ENCODE measurements at regions not wholly inside any gene's neighbourhood (a gene's known extent, or its start where the extent isn't known, plus 50 kb on each side); places are given as distances from the start of the nearest gene placed in this dataset.

GRCh38 chr13:106625578-106625977, 57.6 kb upstream of the ARGLU1 start:
- POLR2A ChIA-PET = no interaction called here
- intact Hi-C loops (cut with micrococcal nuclease) = no loop called here
- dilution Hi-C loops (cut with MboI; ENCODE audit: extremely low pct_ligation_motif_present, low sequenced_read_pairs) = no loop called here
- no peaks in the 10 kb centered on the region for H4K20me1 ChIP-seq (replicated peaks; ENCODE audit: control insufficient read depth, extremely low read depth, insufficient read depth, low read length)
- DNase-seq (ENCODE audit: low read depth, low spot score) = no peak
- no peaks in the 10 kb centered on the region for H3K9me1 ChIP-seq (replicated peaks; ENCODE audit: control insufficient read depth, extremely low read depth, insufficient read depth, low read length)
- peaks cover 25 to 40% of the 10 kb centered on the region in 2 experiments for H3K27me3 ChIP-seq (ENCODE audit: control insufficient read depth in 2 of 2, insufficient read depth in 2 of 2, low read length in 2 of 2)
- FAIRE-seq = no peak
- no peaks in the 10 kb centered on the region for H3K9me3 ChIP-seq (replicated peaks; ENCODE audit: control insufficient read depth, insufficient read depth, low read length)
- no peak overlapping the region for H3K9ac ChIP-seq (replicated peaks; ENCODE audit: extremely low read depth, insufficient read depth, low read length)
- TF ChIP-seq POLR2A (IDR thresholded peaks at IDR 0.05; ENCODE audit: low read depth, low read length) = no peak
- H3K4me2 ChIP-seq (ENCODE audit: insufficient read depth, low read length) = no peak overlapping the region
- H3K27ac ChIP-seq (ENCODE audit: insufficient read depth, low read depth, low read length) = no peak overlapping the region
- no peak overlapping the region for H3K4me3 ChIP-seq (replicated peaks in 1 of 3; ENCODE audit: insufficient read depth in 1 of 3, low read depth in 1 of 3, low read length in 3 of 3)
- no peaks in the 10 kb centered on the region for H3K79me2 ChIP-seq (ENCODE audit: control insufficient read depth, insufficient read depth, low read length)
- no peak overlapping the region for H2AFZ ChIP-seq (ENCODE audit: low read depth, low read length)
- H3K4me1 ChIP-seq (ENCODE audit: control insufficient read depth, extremely low read depth, insufficient read depth, low read length) = no peaks in the 10 kb centered on the region
- H3K36me3 ChIP-seq (ENCODE audit: control insufficient read depth in 2 of 2, extremely low read depth in 1 of 2, insufficient read depth in 2 of 2, low read length in 2 of 2) = no peaks in the 10 kb centered on the region
- CTCF ChIA-PET = no interaction called here
- no TSS peak for BruUV-seq (replicated peaks)

GRCh38 chr13:106623799-106624460, 56.0 kb upstream of the ARGLU1 start:
- Histone ChIP-seq H4K20me1 (replicated peaks; ENCODE audit: control insufficient read depth, extremely low read depth, insufficient read depth, low read length) (no peaks in the 10 kb centered on the region), H3K4me3 (replicated peaks in 1 of 3; ENCODE audit: insufficient read depth in 1 of 3, low read depth in 1 of 3, low read length in 3 of 3) (no peak overlapping the region), H3K9me3 (replicated peaks; ENCODE audit: control insufficient read depth, insufficient read depth, low read length) (no peaks in the 10 kb centered on the region), H3K4me2 (ENCODE audit: insufficient read depth, low read length) (no peak overlapping the region), H3K79me2 (ENCODE audit: control insufficient read depth, insufficient read depth, low read length) (no peaks in the 10 kb centered on the region), H3K27ac (ENCODE audit: insufficient read depth, low read depth, low read length) (no peak overlapping the region), H2AFZ (ENCODE audit: low read depth, low read length) (no peak overlapping the region), H3K9me1 (replicated peaks; ENCODE audit: control insufficient read depth, extremely low read depth, insufficient read depth, low read length) (no peaks in the 10 kb centered on the region), H3K4me1 (ENCODE audit: control insufficient read depth, extremely low read depth, insufficient read depth, low read length) (no peaks in the 10 kb centered on the region), H3K9ac (replicated peaks; ENCODE audit: extremely low read depth, insufficient read depth, low read length) (no peak overlapping the region), H3K36me3 (ENCODE audit: control insufficient read depth in 2 of 2, extremely low read depth in 1 of 2, insufficient read depth in 2 of 2, low read length in 2 of 2) (no peaks in the 10 kb centered on the region), H3K27me3 (ENCODE audit: control insufficient read depth in 2 of 2, insufficient read depth in 2 of 2, low read length in 2 of 2) (peaks cover 25 to 42% of the 10 kb centered on the region in 2 experiments)
- FAIRE-seq = no peak
- intact Hi-C loops (cut with micrococcal nuclease) (loop anchor here (5.0 kb wide), 1 partner anchor 542 kb away; no protein-coding TSS in a partner anchor), dilution Hi-C loops (cut with MboI; ENCODE audit: extremely low pct_ligation_motif_present, low sequenced_read_pairs) (no loop called here)
- CTCF ChIA-PET = interaction anchor here (1.5 kb wide), 1 partner anchor 88 kb away, joined by 3 read pairs; no protein-coding TSS in a partner anchor
- BruUV-seq (replicated peaks) = no TSS peak
- peak; percentile 5 for DNase-seq (ENCODE audit: low read depth, low spot score)
- POLR2A ChIA-PET = no interaction called here
- TF ChIP-seq GATA2 (IDR thresholded peaks at IDR 0.05; ENCODE audit: insufficient read depth, insufficient read length, low read depth, low read length) (no peak), FOS (IDR thresholded peaks at IDR 0.05; ENCODE audit: borderline replicate concordance, insufficient read depth, low read length) (no peak), EZH2 (IDR thresholded peaks at IDR 0.05; ENCODE audit: borderline replicate concordance, low read depth, low read length, severe bottlenecking) (no peak), CTCF (IDR thresholded peaks at IDR 0.05; ENCODE audit: extremely low read depth in 1 of 2, insufficient read depth in 1 of 2, low read depth in 1 of 2, low read length in 2 of 2) (no peak)
